AG08395 (cell line): ENCODE measurements at regions not wholly inside any gene's neighbourhood (a gene's known extent, or its start where the extent isn't known, plus 50 kb on each side); places are given as distances from the start of the nearest gene placed in this dataset.
"Not testable (repeated sequence)": the region's sequence is repeated elsewhere in the genome, so short reads cannot be mapped to it uniquely, and the experiment has no call there.

Experiments used
- DNase-seq: peaks from one replicate; pipeline ENCODE4 v3.0.0; 2012; ENCODE audit warnings: mixed read lengths, low spot score

DNA sequence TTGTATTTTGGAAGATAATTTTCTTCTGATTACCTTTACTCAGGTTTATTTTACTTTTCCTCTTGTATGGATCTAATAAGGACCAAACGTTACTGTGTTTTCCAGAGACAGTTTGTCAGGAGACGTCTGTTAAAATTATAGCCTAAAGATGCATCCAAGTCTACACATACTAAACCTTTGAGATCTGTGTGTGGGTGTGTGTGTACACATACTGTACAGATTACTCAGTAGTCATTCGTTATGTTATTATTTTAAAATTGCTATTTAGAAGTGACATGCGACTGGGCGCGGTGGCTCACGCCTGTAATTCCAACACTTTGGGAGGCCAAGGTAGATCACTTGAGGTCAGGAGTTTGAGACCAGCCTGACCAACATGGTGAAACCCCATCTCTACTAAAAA is 51.6 kb upstream of the CNTLN start:
- no peak for DNase-seq

DNA sequence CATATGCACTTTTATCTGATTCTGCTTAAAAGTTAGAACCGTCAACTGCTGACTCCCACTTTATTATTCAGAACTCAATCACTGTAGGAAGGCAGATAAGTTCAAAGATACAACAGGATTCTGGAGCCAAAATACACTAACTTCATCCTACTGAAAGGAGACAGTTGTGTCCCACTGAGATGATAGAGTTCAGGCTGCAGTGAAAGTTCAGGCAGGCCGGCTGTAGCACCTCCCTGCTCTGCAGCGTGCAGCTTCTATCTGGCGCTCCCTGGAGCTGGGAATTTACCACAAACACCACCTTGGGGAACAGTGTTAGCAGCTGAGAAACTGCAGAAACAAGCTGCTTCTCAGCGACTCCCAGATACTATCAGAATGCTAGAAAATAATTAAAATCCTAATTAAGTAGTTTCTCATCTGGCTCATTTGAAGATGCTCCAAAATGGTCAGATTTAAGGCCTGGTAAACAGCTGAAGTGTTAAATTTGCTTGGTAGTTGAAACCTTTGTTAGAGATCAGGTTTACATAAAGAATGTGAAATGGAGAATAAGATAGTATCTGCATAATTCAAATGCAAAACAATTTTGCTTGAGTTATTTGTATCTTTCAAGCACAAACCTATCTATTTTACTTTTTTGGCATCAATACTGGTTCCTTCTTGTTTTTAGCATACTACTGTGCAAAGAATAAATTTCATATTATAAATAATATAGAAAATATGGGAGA is 52.3 kb upstream of the CNTLN start:
- no peak for DNase-seq

DNA sequence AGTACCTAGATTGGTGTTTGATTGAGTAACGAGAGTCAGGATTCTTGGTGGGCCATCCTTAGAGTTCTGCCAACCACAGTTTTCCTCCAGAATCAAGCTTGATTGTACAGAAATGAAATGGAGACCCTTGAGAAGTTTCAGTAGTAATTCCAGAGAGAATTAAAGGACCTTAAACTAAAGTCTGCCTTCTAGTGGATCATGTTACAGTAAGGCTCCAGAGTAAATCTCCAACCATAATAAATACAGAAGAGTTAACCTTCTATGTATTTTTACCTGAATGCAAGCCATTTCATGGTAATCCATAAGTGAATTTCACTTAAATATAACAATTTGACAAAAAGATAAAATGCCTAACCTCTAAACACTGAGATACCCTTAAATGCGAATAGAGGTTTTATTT is 53.0 kb upstream of the CNTLN start:
- no peak for DNase-seq

DNA sequence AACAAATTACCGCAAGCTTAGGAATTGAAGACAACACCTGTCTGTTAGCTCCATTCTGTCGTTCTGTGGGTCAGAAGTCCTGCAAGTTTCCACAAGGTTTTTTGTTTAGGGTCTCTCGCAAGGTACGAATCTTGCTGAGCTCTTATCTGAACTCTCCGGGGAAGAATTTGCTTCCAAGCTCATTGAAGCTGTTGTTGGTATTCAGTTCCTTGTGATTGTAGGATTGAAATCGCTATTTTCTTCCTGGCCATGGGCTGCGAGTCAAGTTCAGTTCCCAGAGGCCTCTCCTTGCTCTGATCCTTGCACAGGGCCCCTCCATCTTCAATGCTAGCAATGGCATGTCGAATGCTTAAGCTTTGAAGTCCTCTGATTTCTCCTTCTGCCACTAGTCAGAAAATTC is 53.5 kb upstream of the CNTLN start:
- no peak for DNase-seq

DNA sequence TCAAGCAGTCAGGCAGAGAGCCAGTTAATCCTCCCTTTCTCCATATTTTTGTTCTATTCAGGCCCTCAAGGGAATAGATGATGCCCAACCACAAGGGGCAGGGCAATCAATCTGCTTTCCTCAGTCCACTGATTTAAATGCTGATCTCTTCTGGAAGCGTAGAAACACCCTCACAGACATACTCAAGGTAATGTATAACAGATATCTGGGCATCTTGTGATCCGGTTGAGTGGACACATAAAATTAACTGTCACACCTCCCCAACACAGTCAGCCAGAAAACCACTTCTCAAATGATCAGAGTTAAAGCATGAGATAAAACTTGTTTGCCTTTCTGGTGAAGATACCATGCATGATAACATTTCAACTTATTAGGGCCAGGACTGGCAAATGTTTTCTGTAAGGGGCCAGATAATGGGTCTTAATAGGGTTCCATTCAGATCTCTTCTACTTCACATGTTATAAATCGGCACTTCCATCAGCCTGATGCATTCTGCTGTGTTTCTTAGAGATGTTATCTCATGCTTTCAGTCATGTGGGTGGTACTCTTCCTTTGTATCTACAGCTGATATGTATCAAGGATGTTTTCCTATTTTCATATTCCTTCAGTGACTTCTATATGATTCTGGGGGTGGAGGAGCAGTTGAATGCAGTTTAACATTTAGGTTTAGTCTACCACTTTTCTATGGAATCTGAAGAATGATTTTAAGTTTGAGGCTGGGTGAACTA is 58.9 kb upstream of the CNTLN start:
- DNase-seq, result no peak

DNA sequence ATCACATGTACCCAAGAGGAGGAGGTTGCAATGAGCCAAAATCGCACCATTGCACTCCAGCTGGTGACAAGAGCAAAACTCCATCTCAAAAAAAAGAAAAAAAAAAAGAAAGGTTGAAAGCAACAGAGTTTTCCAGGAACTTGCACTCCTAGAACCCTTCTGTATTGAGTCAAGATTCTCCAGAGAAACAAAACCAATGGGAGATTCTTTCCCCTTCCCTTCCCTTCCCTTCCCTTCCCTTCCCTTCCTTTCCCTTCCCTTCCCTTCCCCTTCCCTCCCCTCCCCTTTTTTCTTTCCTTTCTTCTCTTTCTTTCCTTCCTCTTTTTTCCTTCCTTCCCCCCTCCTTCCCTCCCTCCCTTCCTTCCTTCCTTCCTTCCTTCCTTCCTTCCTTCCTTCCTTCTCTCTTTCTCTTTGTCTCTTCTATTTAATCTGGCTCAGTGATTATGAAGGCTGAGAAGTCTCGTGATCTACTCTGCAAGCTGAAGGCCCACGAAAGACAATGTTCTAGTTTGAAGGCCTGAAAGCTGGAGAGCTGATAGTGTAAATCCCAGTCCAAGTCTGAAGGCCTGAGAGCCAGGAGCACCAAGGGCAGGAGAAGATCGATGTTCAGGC is 59.6 kb upstream of the CNTLN start:
- no peak for DNase-seq

DNA sequence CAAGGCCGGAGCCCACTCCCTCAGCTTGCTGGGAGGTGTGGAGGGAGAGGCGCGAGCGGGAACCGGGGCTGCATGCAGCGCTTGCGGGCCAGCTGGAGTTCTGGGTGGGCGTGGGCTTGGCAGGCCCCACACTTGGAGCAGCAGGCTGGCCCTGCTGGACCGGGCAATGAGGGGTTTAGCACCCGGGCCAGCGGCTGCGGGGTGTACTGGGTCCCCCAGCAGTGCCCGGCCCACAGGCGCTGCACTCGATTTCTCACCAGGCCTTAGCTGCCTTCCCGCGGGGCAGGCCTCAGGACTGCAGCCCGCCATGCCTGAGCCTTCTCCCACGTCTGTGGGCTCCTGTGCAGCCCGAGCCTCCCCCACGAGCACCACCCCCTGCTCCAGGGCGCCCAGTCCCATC is 62.3 kb upstream of the CNTLN start:
- DNase-seq, result not testable (repeated sequence)

DNA sequence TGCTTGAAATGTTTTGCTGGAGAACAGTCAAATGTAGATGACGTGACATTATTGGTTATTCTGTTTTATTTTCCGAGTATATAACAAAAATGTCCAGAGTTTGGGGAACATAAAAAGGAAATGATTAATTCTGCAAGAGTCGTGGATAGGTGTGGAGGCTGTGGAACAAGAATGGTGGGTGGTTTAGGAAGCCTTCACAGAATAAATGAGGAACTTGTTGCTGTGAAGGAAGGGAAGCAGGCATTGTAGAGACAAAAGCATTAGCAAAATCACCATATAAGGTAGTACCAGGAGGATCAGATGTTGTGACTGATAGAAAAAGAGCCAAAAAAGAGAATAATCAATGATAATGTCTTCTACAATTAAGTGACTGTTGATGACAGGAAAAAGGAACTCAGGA is 66.2 kb upstream of the CNTLN start:
- no peak for DNase-seq

DNA sequence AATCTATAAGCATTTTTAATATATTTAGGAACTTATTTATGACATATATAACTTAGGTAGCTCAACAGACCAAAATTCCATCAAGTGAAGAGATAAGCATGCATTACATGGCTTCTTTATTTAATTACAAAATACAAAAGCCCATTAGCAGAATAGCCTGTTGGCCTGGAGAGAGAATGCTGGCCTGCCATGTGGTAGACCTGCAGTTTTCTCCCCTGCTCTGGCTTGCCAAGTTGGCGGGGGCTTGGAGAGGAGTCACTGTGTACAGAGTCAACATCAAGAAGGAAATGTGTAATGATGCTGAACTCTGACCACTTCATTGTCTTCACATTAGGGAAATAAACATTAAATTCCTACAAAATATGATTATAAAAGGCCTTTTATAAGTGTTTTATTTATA is 69.8 kb upstream of the CNTLN start:
- DNase-seq, result no peak

DNA sequence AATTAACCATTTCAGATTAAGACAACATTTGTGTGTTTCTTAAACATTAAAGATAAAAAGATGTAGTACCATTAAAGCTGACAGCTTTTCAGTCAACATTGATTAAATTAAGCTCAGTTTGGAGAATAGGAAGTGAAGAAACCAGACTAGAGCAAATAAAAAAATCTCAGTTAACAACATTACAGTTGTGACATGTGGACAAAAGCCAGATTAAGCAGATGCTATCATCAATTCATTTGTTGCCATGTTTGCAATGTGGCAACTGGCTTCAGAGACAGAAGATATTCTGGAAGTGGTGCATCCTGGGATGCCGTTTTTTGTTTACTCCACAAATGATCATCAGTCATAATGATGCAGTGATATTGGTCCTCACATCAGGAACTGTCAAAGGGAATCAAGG is 70.3 kb upstream of the CNTLN start:
- DNase-seq, result no peak

DNA sequence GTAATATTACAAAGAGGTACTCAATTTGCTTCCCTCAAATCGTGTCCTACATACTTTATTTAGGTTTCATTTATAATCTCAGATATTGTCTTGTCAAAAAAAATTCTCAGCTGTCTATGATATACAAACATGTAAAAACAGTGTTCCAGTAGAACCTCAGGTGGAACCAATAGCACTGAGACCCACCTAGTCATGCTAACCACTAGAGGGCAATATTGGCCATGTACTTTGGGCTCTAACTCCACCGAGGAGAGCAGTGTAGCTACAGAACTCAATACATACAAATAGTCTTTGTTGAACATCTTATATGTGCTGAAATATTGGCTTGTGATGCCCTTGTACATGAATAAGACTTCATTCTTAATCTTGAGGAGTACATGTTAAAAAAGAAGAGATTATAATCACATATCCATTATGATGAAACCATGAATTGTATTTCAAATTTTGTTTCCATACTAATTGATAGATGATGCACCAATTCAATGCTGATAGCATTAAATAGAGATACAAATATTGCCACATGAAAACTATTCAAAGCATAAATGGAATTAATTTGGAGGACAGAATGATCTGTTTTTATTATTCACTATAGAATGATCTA is 71.2 kb upstream of the CNTLN start:
- peak; percentile 52 for DNase-seq

DNA sequence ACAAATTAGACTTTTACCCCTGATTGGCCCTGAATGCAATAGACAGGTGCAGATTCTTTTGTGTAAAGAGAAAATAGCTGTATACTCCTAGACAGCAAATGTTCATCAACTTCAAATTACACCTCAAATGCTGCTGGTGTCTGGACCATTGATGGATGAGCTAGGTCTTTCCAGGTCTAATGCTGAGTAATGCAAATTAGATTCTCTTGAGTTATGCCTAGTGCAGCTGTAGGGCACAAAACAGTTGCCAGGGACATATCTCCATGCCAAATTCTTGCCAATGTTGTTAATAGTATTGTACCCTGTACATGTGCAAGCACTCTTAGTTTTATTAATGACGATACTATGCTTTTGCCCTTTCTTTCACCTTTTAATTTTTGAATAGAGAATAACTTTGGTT is 72.3 kb upstream of the CNTLN start:
- DNase-seq, result no peak

DNA sequence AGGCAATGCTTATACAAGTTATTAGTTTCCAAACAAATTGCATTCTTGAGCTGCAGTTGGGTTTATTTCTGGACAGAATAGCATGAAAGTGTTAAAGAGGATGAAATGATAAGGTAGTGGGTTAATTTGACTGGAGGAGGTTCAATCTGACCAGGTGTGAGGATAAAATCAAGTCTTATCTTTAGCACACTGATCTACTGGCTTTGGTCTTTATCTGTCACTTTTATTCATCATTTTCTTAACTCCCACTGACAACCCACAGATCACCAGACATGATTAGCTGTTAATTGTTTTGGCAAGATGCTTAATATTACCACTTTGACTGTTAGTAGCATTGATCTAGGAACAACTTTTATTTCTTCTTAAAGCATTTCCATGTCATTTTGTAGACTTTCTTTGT is 74.4 kb upstream of the CNTLN start:
- DNase-seq, result no peak

DNA sequence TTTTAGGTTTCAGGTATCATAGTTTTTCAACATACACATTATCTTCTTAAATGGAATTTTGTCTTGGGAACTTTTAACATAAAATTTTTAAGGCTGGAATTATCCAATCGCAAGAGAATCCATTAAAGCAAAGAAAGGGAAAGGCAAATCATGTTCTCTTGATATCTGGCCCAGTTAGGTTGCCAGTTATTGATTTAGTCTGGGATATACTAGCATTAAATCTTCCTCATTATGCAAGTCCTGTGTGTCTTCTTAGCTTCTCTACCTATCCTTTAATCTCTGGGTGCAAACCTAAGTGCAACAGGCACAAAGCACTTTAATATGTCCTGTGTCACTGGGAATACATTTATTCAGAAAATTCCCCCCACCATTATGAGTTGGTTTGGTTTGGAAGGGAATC is 75.4 kb upstream of the CNTLN start:
- DNase-seq, result no peak

DNA sequence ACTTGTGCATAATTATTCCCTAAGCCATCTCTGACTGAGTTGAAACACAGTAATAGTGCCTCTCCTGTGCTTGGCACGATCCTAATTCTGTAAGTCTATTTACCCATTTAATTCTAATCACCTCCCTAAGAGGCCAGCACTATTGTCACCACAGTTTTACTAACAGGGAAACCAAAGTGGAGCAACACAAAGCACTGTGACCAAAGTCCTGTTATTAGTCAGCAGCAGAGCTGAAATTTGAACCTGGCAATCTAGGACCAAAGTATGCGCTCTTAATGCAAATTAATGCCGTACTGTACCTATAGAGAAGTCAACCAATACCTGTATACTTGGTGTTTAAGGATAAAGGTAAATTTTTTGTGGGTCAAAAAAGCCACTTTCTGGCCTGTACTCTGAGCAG is 77.1 kb upstream of the CNTLN start:
- DNase-seq, result no peak

DNA sequence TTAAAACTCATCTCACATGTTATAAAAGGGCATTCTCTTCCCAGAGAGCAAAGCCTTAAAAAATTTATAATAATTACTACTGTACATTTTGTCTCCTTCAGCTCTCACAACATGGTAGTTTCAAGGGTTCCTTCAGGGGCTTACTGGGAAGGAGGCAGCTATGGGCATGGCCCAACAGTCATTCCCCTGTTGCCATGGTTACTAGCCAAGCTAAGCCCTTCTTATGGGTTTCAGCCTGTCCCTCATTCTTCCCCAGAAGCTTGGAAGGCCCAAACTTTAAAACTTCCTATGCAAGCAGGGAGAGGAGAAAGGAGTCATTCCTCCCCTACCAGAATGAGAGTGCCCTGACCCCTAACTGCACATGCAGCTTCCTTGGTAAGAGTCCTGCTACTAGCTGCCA is 82.2 kb upstream of the CNTLN start:
- no peak for DNase-seq

DNA sequence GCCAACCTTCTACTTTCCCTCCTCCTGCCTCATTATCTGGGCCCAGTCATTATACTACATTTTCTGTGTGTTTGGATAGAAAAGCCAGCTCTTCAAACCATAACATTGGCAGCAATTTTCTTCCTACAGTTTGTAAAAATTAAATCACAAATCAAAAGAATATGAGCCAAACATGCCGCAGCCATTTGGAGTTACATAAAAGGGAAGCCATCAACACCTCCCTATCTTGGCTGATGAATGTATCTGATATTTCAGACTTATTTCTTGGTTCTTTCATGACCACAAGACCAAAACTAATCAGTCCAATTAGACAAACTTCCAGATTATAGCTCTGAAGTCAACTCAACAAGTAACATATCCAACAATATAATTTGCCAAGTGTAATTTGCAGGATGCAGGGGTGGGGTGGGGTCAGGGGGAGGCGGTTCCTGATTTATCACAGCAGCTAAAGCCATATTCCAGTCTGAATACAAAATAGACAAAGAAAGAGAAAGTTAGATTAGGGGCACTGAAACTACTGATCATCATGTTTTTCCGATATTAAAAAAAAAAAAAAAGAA is 89.4 kb upstream of the CNTLN start:
- no peak for DNase-seq

DNA sequence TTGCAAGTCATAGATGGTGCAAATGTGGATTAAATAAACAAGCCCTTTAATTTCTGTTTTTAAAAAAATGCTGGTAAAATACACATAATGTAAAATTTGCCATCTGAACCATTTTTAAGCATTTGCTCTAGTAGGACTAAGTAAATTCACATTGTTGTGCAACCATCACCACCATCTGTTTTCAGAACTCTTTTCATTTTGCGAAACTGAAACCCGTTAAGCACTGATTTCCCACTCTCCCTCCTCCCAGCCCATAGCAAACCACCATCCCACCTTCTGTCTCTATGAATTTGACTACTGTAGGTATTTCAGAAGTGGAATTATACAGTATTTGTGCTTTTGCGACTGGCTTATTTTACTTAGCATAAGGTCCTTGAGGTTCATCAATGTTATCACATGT is 103.3 kb upstream of the CNTLN start:
- no peak for DNase-seq

DNA sequence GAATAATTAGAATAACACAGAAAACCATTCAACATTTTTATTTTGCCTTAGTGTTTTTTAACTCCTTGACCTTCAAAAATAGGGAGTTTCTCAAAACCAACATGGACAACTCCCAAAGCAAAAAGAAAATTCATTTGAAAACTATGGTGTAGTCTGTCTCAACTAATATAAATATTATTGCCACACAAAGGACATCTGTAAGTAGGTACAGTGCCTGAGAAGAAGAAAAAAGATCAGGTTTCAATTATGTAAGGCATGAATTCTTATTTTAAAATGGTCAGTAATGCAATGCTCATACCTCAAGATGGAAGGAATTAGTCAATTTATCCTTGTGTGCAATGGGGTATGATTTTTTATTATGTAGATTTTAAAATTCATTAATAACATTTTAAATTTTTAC is 109.6 kb upstream of the CNTLN start:
- DNase-seq, result no peak

DNA sequence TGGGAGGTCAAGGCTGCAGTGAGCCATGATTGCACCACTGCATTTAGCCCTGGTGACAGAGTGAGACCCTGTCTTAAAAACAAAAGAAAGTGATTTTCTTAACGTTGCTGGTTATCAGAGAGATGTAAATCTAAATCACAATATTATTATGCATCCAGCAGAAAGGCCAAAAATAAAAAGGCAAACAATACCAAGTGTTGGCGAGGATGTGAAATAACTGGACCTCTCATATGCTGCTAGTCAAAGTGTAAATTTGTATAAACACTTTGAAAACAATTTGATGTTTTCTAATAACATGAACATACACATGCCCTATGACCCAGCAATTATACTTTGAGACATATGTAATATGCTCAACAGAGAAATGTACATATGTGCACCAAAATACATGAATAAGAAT is 110.7 kb upstream of the CNTLN start:
- no peak for DNase-seq

DNA sequence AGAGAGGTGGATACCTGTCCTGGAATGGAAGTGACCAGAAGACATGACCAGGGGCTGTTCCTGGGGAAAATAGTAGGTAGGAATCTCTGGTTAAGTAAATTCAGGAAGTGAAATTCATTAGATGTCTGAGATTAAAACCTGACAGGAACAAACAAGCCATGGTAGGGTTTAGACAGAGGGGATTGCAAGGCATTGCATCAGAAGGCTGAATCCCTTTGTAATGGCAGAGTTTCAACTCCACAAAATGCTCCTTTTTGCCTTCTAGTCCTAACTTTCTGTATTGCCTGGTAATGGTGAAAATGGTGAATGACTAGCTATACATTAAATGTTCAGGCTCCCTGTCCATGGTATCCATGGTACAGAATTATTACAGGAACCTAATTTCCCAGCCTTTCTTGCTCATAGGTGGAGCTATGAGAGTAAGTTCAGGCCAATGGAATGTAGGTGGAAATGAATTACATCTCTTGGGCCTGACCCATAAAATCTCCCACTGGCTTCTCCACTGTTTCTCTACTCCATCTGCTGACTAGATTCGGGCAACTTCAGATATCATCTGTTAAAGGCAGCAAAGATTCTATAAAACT is 113.4 kb upstream of the CNTLN start:
- no peak for DNase-seq

DNA sequence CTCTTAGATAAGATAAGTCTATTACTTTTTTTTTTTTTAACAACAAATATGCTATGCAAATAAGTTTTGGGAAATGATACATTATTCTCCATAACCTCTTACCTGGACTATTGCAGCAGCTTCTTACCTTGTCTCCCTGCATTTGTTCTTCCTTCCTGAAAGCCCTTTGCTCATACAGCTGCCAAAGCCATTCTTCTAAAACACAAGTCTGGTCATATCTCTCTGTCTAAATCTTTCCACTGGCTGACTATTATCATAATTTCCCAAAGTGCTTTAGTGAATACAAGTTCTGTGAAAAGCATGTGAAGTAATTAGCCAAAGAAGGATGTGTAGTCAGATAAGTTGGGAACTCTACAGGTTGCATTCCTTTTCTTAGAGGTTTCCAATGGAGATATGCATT is 115.4 kb upstream of the CNTLN start:
- DNase-seq, result no peak
